ENCODE measurements at regions not wholly inside any gene's neighbourhood (a gene's known extent, or its start where the extent isn't known, plus 50 kb on each side); places are given as distances from the start of the nearest gene placed in this dataset.

- H2BK15ac ChIP-seq (ENCODE audit: low read depth, low read length), result no peak overlapping the region
- no peak overlapping the region for H3K27ac ChIP-seq (ENCODE audit: insufficient read depth, low read length)
- POLR2A ChIA-PET (ENCODE audit: unreplicated experiment), result interaction anchor here (0.5 kb wide), 1 partner anchor 242 kb away, joined by 5 read pairs; no protein-coding TSS in a partner anchor
- dilution Hi-C loops (cut with HindIII; ENCODE audit: low sequenced_read_pairs, unreplicated experiment) (no loop called here), intact Hi-C loops (cut with micrococcal nuclease) (no loop called here), in situ Hi-C loops (cut with MboI; ENCODE audit: low sequenced_read_pairs) (no loop called here)
- H3K4ac ChIP-seq (ENCODE audit: low read depth, low read length), result 0 out of 2 replicates have a peak overlapping the region, but pooled peaks have one; percentile 10
- ATAC-seq (ENCODE audit: low read depth) (no peak), DNase-seq (no peak)
- H3K18ac ChIP-seq (ENCODE audit: low read depth, low read length), result no peak overlapping the region
- CTCF ChIA-PET, result no interaction called here
- no peaks in the 10 kb centered on the region for H3K27me3 ChIP-seq (ENCODE audit: control insufficient read depth, insufficient read depth, low read length)
- H2AK5ac ChIP-seq (ENCODE audit: low read depth, low read length), result no peak overlapping the region
- H3K4me1 ChIP-seq (ENCODE audit: control insufficient read depth, insufficient read depth, low read length), result no peaks in the 10 kb centered on the region
- H4K91ac ChIP-seq (ENCODE audit: insufficient read depth, low read depth, low read length), result no peak overlapping the region
- no peaks in the 10 kb centered on the region for H3K79me1 ChIP-seq (ENCODE audit: low read depth in 1 of 2, low read length in 2 of 2)
- no peak overlapping the region for H3K4me2 ChIP-seq (ENCODE audit: low read depth, low read length)
- H4K20me1 ChIP-seq (ENCODE audit: insufficient read depth, low read length), result no peaks in the 10 kb centered on the region
- H4K8ac ChIP-seq (ENCODE audit: low read depth in 2 of 2, low read length in 2 of 2), result no peak overlapping the region
- no peak overlapping the region for H3K4me3 ChIP-seq (ENCODE audit: insufficient read depth, low read depth, low read length)
- no peak for TF ChIP-seq ELK1 (IDR thresholded peaks at IDR 0.05; ENCODE audit: borderline replicate concordance, low read depth, low read length)
- no peak for TF ChIP-seq USF2 (IDR thresholded peaks at IDR 0.05; ENCODE audit: low read depth, low read length)
- TF ChIP-seq SMC3 (IDR thresholded peaks at IDR 0.05; ENCODE audit: low read depth, low read length), result no peak
- TF ChIP-seq BHLHE40 (IDR thresholded peaks at IDR 0.05; ENCODE audit: low read depth, low read length), result no peak
- no peak for TF ChIP-seq NFE2L2 (IDR thresholded peaks at IDR 0.05; ENCODE audit: low read depth, low read length)
- TF ChIP-seq CTCF (conservative IDR thresholded peaks at IDR 0.05; ENCODE audit: low read depth, low read length), result no peak
- TF ChIP-seq MXI1 (IDR thresholded peaks at IDR 0.05; ENCODE audit: borderline replicate concordance, low read depth, low read length), result no peak
- no peak for TF ChIP-seq CHD1 (IDR thresholded peaks at IDR 0.05; ENCODE audit: low read depth, low read length)
- no peak for TF ChIP-seq FOS (IDR thresholded peaks at IDR 0.05; ENCODE audit: low read depth, low read length)
- no peak for TF ChIP-seq MAFK (IDR thresholded peaks at IDR 0.05; ENCODE audit: low read depth, low read length)
- no peak for TF ChIP-seq RAD21 (IDR thresholded peaks at IDR 0.05; ENCODE audit: low read length)
- no peak for TF ChIP-seq MAZ (IDR thresholded peaks at IDR 0.05; ENCODE audit: borderline replicate concordance, low read depth, low read length)
- H2AFZ ChIP-seq (replicated peaks; ENCODE audit: low read length, poor library complexity), result no peak overlapping the region
- BruUV-seq (replicated peaks), result no TSS peak
- H3K14ac ChIP-seq (replicated peaks; ENCODE audit: low read depth, low read length), result no peak overlapping the region
- H2AK9ac ChIP-seq (replicated peaks; ENCODE audit: low read depth, low read length, poor library complexity), result no peak overlapping the region
- no peak overlapping the region for H3K23ac ChIP-seq (ENCODE audit: low read depth, low read length)
- no peaks in the 10 kb centered on the region for H3K9me3 ChIP-seq (ENCODE audit: control insufficient read depth, insufficient read depth, low read length)
- H3K56ac ChIP-seq (ENCODE audit: extremely low read depth, insufficient read depth, low read length), result no peak overlapping the region
- H3K9ac ChIP-seq (ENCODE audit: low read depth, low read length), result no peak overlapping the region
- H2BK20ac ChIP-seq (ENCODE audit: low read depth, low read length), result peak overlapping the region; percentile 66; the same call in 1 of the 2 replicates
- H2BK120ac ChIP-seq (ENCODE audit: low read depth, low read length), result no peak overlapping the region
- H3K36me3 ChIP-seq (ENCODE audit: control insufficient read depth, insufficient read depth, low read length), result no peaks in the 10 kb centered on the region
- no peak overlapping the region for H4K5ac ChIP-seq (ENCODE audit: low read depth, low read length)
- H2BK5ac ChIP-seq (ENCODE audit: low read depth, low read length, poor library complexity, severe bottlenecking), result no peak overlapping the region
- WGBS, 2 experiments (ENCODE audit: extremely low coverage in 2 of 2, insufficient read length in 1 of 2), result no CpG with 5 or more reads among the region's 3 CpGs
- no peaks in the 10 kb centered on the region for H3K9me1 ChIP-seq (ENCODE audit: insufficient read depth, low read length)
Observed at GRCh38 chr12:67474934-67475620, 173.5 kb upstream of the DYRK2 start.
